Activated CD4-positive, alpha-beta T cell treated with anti-CD3 and anti-CD28 coated beads, Interleukin-2, amount 10 ng/mL, durations not matched to agents 24 days and 14 days (primary cell): ENCODE measurements at regions not wholly inside any gene's neighbourhood (a gene's known extent, or its start where the extent isn't known, plus 50 kb on each side); places are given as distances from the start of the nearest gene placed in this dataset.
"Not testable (repeated sequence)": the region's sequence is repeated elsewhere in the genome, so short reads cannot be mapped to it uniquely, and the experiment has no call there.

Source experiments
- DNase-seq: peaks from one replicate; pipeline ENCODE4 v3.0.0; 2022
- H3K27ac Mint-ChIP-seq: one replicate; pipeline ENCODE4 v1.8.0; 2022; ENCODE audit warnings: mild to moderate bottlenecking, mixed read lengths
- H3K27me3 Mint-ChIP-seq: one replicate; pipeline ENCODE4 v1.8.0; 2022; ENCODE audit warnings: mixed read lengths
- H3K36me3 Mint-ChIP-seq: one replicate; pipeline ENCODE4 v1.8.0; 2022; ENCODE audit warnings: low read depth, mild to moderate bottlenecking, mixed read lengths
- H3K4me1 Mint-ChIP-seq: one replicate; pipeline ENCODE4 v1.8.0; 2021; ENCODE audit warnings: mixed read lengths
- H3K4me3 Mint-ChIP-seq: one replicate; pipeline ENCODE4 v1.8.0; 2022; ENCODE audit warnings: mild to moderate bottlenecking, moderate library complexity, mixed read lengths
- H3K9me3 Mint-ChIP-seq: one replicate; pipeline ENCODE4 v1.8.0; 2021; ENCODE audit warnings: mixed read lengths
- intact Hi-C: fragments of 100-400 bp; cut with micrococcal nuclease; formaldehyde crosslinking; loops from one replicate; pipeline ENCODE4 v1.15.1; 2023

DNA sequence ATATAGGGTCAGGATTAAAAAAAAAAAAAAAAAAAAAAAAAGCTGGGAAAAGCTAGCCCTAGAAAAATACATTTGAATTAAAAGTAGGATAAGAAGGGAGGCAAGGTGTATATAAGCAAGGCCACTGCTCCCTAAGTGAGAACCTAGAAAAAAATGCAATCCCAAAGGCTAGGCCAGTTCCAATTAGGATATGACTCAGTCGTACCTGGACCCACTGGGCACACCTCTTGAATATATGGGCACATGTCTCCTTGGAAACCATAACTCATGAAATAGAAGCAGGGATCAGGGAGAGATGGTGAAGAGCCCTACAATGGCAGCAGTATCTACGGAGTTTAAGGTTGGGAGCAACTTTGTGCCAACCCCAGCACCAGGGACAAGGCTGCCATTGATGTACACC lies 314.1 kb upstream of the IL12A start:
- Mint-ChIP-seq H3K27ac (no peak overlapping the region), H3K27me3 (no peaks in the 10 kb centered on the region), H3K4me3 (no peak overlapping the region), H3K9me3 (no peaks in the 10 kb centered on the region), H3K36me3 (no peaks in the 10 kb centered on the region), H3K4me1 (no peaks in the 10 kb centered on the region)
- intact Hi-C loops, result no loop called here
- DNase-seq, result no peak

- intact Hi-C loops, result no loop called here
- Mint-ChIP-seq H3K9me3 (no peaks in the 10 kb centered on the region), H3K27ac (no peak overlapping the region)
Measured at GRCh38 chr3:159675285-159675684, 313.4 kb upstream of the IL12A start.

GRCh38 chr3:159679900-159680299 lies 308.7 kb upstream of the IL12A start:
- intact Hi-C loops, result no loop called here
- Mint-ChIP-seq H3K4me1 (no peaks in the 10 kb centered on the region), H3K9me3 (no peaks in the 10 kb centered on the region), H3K36me3 (no peaks in the 10 kb centered on the region), H3K27me3 (no peaks in the 10 kb centered on the region), H3K4me3 (no peak overlapping the region), H3K27ac (no peak overlapping the region)
- DNase-seq, result no peak

More at GRCh38 chr3:159675285-159675684, 313.4 kb upstream of the IL12A start:
- no peaks in the 10 kb centered on the region for H3K36me3 Mint-ChIP-seq
- H3K27me3 Mint-ChIP-seq, result no peaks in the 10 kb centered on the region
- H3K4me3 Mint-ChIP-seq, result no peak overlapping the region
- DNase-seq, result no peak
- no peaks in the 10 kb centered on the region for H3K4me1 Mint-ChIP-seq

DNA sequence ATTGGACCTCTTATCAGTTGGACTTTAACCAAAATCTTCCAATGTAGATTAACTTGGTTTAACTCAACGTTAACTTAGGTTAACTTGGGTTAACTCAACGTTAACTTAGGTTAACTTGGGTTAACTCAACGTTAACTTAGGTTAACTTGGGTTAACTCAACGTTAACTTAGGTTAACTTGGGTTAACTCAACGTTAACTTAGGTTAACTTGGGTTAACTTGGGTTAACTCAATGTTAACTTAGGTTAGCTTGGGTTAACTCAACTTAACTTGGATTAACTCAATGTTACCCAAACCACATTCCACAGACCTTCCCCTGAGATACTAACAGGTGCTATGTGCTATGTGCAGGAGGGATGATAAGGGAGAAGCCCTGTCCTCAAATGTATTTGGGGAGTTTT lies 306.9 kb upstream of the IL12A start:
- H3K36me3 Mint-ChIP-seq, H3K27ac Mint-ChIP-seq, H3K9me3 Mint-ChIP-seq, intact Hi-C loops, H3K27me3 Mint-ChIP-seq, H3K4me3 Mint-ChIP-seq, DNase-seq, H3K4me1 Mint-ChIP-seq: not testable (repeated sequence)

GRCh38 chr3:159685801-159686200 lies 302.8 kb upstream of the IL12A start:
- DNase-seq, result no peak
- Mint-ChIP-seq H3K36me3 (no peaks in the 10 kb centered on the region), H3K9me3 (peaks cover 3% of the 10 kb centered on the region), H3K27me3 (no peaks in the 10 kb centered on the region), H3K27ac (no peak overlapping the region), H3K4me3 (no peak overlapping the region), H3K4me1 (no peaks in the 10 kb centered on the region)
- intact Hi-C loops, result no loop called here

GRCh38 chr3:159693226-159693625 lies 295.4 kb upstream of the IL12A start:
- no peaks in the 10 kb centered on the region for H3K36me3 Mint-ChIP-seq
- H3K27ac Mint-ChIP-seq, result no peak overlapping the region
- intact Hi-C loops, result no loop called here
- H3K27me3 Mint-ChIP-seq, result no peaks in the 10 kb centered on the region
- H3K4me3 Mint-ChIP-seq, result no peak overlapping the region
- H3K4me1 Mint-ChIP-seq, result no peaks in the 10 kb centered on the region
- H3K9me3 Mint-ChIP-seq, result peaks cover 3% of the 10 kb centered on the region
- DNase-seq, result no peak

GRCh38 chr3:159711560-159712333 lies 276.9 kb upstream of the IL12A start:
- no peaks in the 10 kb centered on the region for H3K4me1 Mint-ChIP-seq
- H3K27ac Mint-ChIP-seq, result no peak overlapping the region
- intact Hi-C loops, result no loop called here

GRCh38 chr3:159721324-159721723 lies 267.3 kb upstream of the IL12A start:
- intact Hi-C loops, result no loop called here
- Mint-ChIP-seq H3K27me3 (no peaks in the 10 kb centered on the region), H3K4me1 (no peaks in the 10 kb centered on the region), H3K27ac (no peak overlapping the region), H3K4me3 (no peak overlapping the region), H3K36me3 (no peaks in the 10 kb centered on the region), H3K9me3 (no peaks in the 10 kb centered on the region)
- no peak for DNase-seq

More at GRCh38 chr3:159711560-159712333, 276.9 kb upstream of the IL12A start:
- no peaks in the 10 kb centered on the region for H3K9me3 Mint-ChIP-seq
- H3K36me3 Mint-ChIP-seq, result no peaks in the 10 kb centered on the region
- no peak overlapping the region for H3K4me3 Mint-ChIP-seq
- no peak for DNase-seq
- H3K27me3 Mint-ChIP-seq, result no peaks in the 10 kb centered on the region

DNA sequence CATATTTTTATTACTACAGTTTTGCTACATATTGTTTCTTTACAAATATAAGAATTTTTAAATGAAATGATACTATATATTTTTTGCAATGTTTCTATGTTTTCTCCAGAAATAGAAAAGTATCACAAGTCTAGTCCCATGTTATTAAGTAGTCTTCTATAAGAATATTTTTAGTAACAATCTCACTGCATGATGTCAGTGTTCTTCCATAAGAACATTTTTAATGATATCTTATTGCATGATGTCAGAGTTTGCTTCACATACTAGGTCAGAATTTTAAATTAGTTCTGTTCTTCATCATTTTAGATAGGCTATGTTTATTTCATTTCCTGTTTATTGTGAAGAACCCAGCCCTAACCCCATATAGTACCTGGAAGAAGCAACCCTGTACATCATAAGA lies 265.3 kb upstream of the IL12A start:
- DNase-seq, result no peak
- Mint-ChIP-seq H3K27ac (no peak overlapping the region), H3K4me1 (no peaks in the 10 kb centered on the region), H3K36me3 (no peaks in the 10 kb centered on the region), H3K9me3 (no peaks in the 10 kb centered on the region), H3K27me3 (no peaks in the 10 kb centered on the region), H3K4me3 (no peak overlapping the region)
- intact Hi-C loops, result no loop called here

DNA sequence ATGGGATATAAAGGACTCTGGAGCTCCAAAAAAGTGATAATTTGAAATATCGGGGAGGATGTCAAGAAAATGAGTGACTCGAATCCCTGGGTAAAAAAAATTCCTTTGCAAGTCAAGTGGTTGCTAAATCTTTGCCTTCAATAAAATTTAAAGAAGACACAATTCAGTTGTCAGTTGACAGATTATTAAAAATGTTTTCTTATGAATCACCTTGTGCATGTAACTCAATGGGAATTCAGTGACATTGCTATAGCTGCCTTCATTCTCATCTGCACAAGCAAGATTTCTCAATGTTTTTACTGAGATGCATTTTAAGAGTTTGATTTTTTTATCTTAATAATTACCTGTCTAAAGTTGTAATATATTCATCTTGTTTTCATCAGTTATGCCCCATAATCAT lies 264.0 kb upstream of the IL12A start:
- Mint-ChIP-seq H3K36me3 (no peaks in the 10 kb centered on the region), H3K4me3 (no peak overlapping the region), H3K27ac (no peak overlapping the region), H3K27me3 (no peaks in the 10 kb centered on the region), H3K4me1 (no peaks in the 10 kb centered on the region), H3K9me3 (no peaks in the 10 kb centered on the region)
- intact Hi-C loops, result no loop called here
- no peak for DNase-seq

DNA sequence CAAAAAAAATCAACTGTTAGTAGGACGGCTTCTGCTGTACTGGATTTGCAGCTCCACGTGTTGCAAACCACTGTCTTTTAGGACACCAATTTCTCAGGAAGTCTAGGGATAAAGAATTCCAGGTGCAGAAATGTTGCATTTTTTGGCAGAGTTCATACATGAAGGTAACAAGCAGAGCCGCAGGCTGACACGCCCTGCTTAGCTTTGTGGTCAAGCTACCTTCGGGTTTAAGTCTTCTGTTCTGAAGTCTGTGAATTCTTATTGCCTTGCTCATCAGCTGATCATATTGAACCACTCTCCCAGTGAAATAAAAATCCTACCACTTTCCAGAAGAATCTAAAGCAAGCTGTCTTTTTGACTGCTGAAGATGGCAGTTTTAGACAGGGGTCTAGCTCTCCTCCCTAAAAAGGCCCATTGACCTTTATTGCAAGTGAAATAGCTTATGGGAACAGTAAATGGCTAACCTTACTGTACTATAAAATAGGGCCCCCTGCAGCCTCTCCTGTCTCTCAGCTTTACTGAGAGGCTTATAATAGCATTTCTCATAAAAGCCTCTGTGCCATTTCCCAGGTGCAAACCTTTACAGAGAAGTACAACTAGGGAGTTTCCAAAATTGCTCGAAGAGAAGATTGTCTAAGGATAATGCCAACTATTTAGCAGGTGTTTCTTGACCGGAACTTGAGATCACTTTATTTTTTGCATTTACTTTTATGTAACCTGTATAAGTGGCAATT lies 262.2 kb upstream of the IL12A start:
- H3K4me1 Mint-ChIP-seq, result no peaks in the 10 kb centered on the region
- no peaks in the 10 kb centered on the region for H3K36me3 Mint-ChIP-seq
- no peak overlapping the region for H3K27ac Mint-ChIP-seq
- intact Hi-C loops, result no loop called here
- H3K9me3 Mint-ChIP-seq, result no peaks in the 10 kb centered on the region
- no peaks in the 10 kb centered on the region for H3K27me3 Mint-ChIP-seq
- no peak overlapping the region for H3K4me3 Mint-ChIP-seq
- DNase-seq, result no peak

GRCh38 chr3:159727506-159727905 lies 261.1 kb upstream of the IL12A start:
- DNase-seq, result no peak
- H3K4me1 Mint-ChIP-seq, result no peaks in the 10 kb centered on the region
- H3K4me3 Mint-ChIP-seq, result no peak overlapping the region
- no peaks in the 10 kb centered on the region for H3K36me3 Mint-ChIP-seq
- H3K27ac Mint-ChIP-seq, result no peak overlapping the region
- H3K27me3 Mint-ChIP-seq, result peaks cover 2% of the 10 kb centered on the region
- H3K9me3 Mint-ChIP-seq, result no peaks in the 10 kb centered on the region
- intact Hi-C loops, result no loop called here

DNA sequence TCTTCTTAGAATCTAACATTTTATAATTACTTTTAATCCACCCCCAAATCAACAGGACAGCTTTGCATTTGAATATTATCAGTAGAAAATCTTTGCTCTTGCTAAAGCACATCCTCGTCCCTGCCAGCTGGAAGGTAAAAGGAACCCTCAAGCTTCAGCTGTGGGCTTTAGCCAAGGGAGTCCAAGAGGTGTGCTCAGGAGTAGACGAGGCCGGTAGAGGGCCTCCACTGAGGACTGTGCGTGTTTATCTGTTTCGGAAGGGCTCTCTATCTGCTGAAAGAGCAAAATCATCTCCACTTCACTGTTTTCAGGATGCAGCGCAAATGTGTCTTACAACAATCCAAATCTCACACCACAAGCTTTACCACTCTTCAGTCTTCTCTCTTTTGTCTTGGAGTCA lies 257.4 kb upstream of the IL12A start:
- Mint-ChIP-seq H3K4me3 (no peak overlapping the region), H3K36me3 (no peaks in the 10 kb centered on the region), H3K9me3 (no peaks in the 10 kb centered on the region), H3K27me3 (peaks cover 2% of the 10 kb centered on the region), H3K27ac (no peak overlapping the region), H3K4me1 (no peaks in the 10 kb centered on the region)
- intact Hi-C loops, result no loop called here
- no peak for DNase-seq

DNA sequence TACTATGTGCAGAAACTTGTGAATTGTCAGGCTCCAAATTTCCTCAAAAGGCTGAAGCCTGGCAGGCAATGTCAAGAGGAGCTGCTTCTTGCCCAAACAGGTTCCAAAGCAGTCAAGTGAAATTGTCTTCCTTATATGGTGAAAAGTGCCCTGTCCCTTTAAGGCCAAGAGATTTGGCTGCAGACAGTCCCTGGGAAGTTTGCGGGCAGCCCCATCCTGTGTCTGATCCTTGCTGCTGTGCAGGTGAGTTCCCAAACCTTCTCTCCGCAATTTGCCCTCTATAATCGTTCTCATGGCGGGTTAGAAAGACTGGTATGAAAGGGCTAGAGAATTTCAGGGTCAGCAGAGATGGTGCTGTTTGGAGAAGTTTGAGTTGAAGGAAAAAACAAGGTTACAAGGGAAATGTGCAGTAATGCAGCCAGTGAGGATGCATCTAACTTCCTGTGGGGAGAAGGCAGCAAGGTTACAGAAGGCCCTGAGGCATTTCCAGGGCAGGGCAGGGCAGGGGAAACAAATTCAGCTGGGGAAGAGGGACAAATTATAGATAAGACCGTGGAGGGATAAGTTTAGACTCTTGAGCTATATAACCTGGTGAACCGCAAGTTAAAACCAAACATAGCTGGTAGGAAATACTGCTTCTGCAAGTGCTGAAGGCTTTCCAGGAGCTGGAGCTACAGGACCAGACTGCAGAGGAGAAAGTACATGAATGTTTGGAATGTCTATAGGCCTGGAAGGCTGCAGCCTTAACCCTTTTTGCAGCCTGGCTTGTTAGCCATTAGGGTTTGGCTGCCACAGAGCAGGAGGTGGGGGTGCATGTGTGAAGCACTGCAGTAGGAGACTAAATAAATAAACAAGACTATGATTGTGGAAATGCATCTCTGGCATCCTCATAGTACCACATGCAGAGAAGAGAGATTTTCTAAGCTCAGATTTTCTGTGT lies 256.2 kb upstream of the IL12A start:
- Mint-ChIP-seq H3K27ac (no peak overlapping the region), H3K9me3 (no peaks in the 10 kb centered on the region), H3K27me3 (peaks cover 2% of the 10 kb centered on the region), H3K4me3 (no peak overlapping the region), H3K36me3 (no peaks in the 10 kb centered on the region), H3K4me1 (no peaks in the 10 kb centered on the region)
- DNase-seq, result no peak
- intact Hi-C loops, result no loop called here
